Dermis microvascular lymphatic vessel endothelial cell (primary cell): ENCODE measurements at regions not wholly inside any gene's neighbourhood (a gene's known extent, or its start where the extent isn't known, plus 50 kb on each side); places are given as distances from the start of the nearest gene placed in this dataset.

Experiments used
- DNase-seq, 2 donors: peaks; one replicate each; pipeline versions ENCODE4 v3.0.0 to v3.0.0-alpha.2; 2010; ENCODE audit warnings: low read depth in 2 of 2

- no peak for DNase-seq
These were observed 107.4 kb downstream of the PXDC1 start for GRCh38 chr6:3643921-3644738.

- DNase-seq, result no peak
These were observed 110.6 kb downstream of the PXDC1 start for GRCh38 chr6:3640868-3641267.

GRCh38 chr6:3638662-3639061 is 112.9 kb downstream of the PXDC1 start:
- no peak for DNase-seq

- DNase-seq, result no peak
These were observed 115.5 kb downstream of the PXDC1 start for GRCh38 chr6:3636060-3636459.

GRCh38 chr6:3635482-3635881 is 116.0 kb downstream of the PXDC1 start:
- no peak for DNase-seq

GRCh38 chr6:3634280-3634816 is 117.2 kb downstream of the PXDC1 start:
- no peak for DNase-seq

- no peak for DNase-seq
These were observed 117.8 kb downstream of the PXDC1 start for GRCh38 chr6:3633711-3634110.

- DNase-seq, result no peak
These were observed 119.6 kb downstream of the PXDC1 start for GRCh38 chr6:3631877-3632276.

- DNase-seq, result no peak
These were observed 120.3 kb downstream of the PXDC1 start for GRCh38 chr6:3631186-3631585.

- DNase-seq, result peak in 1 of 2 donors; percentile 20
These were observed 121.2 kb downstream of the PXDC1 start for GRCh38 chr6:3630258-3630835.

- peak in 1 of 2 donors; percentile 39 for DNase-seq
These were observed 123.3 kb downstream of the PXDC1 start for GRCh38 chr6:3627956-3628835.

- DNase-seq, result no peak
These were observed 124.0 kb downstream of the PXDC1 start for GRCh38 chr6:3627501-3627900.

GRCh38 chr6:3625980-3626563 is 125.4 kb downstream of the PXDC1 start:
- no peak for DNase-seq

- DNase-seq, result no peak
These were observed 126.1 kb downstream of the PXDC1 start for GRCh38 chr6:3625149-3625979.

- DNase-seq, result no peak
These were observed 127.0 kb downstream of the PXDC1 start for GRCh38 chr6:3624250-3625136.

GRCh38 chr6:3623451-3624249 is 127.9 kb downstream of the PXDC1 start:
- peak in 1 of 2 donors; percentile 13 for DNase-seq

GRCh38 chr6:3621411-3621810 is 130.1 kb downstream of the PXDC1 start:
- no peak for DNase-seq

- no peak for DNase-seq
These were observed 130.6 kb downstream of the PXDC1 start for GRCh38 chr6:3620937-3621336.

GRCh38 chr6:3620389-3620788 is 131.1 kb downstream of the PXDC1 start:
- no peak for DNase-seq
